DND-41 (cell line): ENCODE measurements at regions not wholly inside any gene's neighbourhood (a gene's known extent, or its start where the extent isn't known, plus 50 kb on each side); places are given as distances from the start of the nearest gene placed in this dataset.

Experiments
- ATAC-seq: fragments of 200-7000 bp; cut with Tn5 transposase; 3 replicates; pipeline ENCODE4 v1.9.1; 2021; ENCODE audit warnings: low read depth; ENCODE audit not compliant: insufficient read depth
- DNase-seq: peaks from one replicate; pipeline ENCODE4 v3.0.0-alpha.2; 2020
- H2AFZ ChIP-seq: 2 replicates; pipeline ENCODE4 v1.6.0; 2012; ENCODE audit warnings: low read depth, low read length
- H3K27ac ChIP-seq: 2 replicates; pipeline ENCODE4 v1.5.1; 2012; ENCODE audit warnings: low read length, inconsistent platforms
- H3K27me3 ChIP-seq: fragments of 200-600 bp; sonication (generic); 2 replicates; pipeline ENCODE4 v1.6.0; 2012; ENCODE audit warnings: low read length, mild to moderate bottlenecking, inconsistent platforms; ENCODE audit not compliant: insufficient read depth, poor library complexity
- H3K36me3 ChIP-seq: 2 replicates; pipeline ENCODE4 v1.5.1; 2012; ENCODE audit warnings: low read length, inconsistent platforms; ENCODE audit not compliant: insufficient read depth
- H3K4me1 ChIP-seq: 2 replicates; pipeline ENCODE4 v1.5.1; 2012; ENCODE audit warnings: mild to moderate bottlenecking, low read length; ENCODE audit not compliant: insufficient read depth
- H3K4me2 ChIP-seq: 2 replicates; pipeline ENCODE4 v1.6.0; 2012; ENCODE audit warnings: mild to moderate bottlenecking, moderate library complexity, low read length, inconsistent platforms; ENCODE audit not compliant: insufficient read depth
- H3K4me3 ChIP-seq, 2 experiments: fragments of 200-600 bp in 1 of 2; shearing (Covaris generic) in 1 of 2; 2 replicates each; pipeline ENCODE4 v1.5.1; 2012 to 2016; ENCODE audit warnings: inconsistent platforms in 2 of 2, low read length in 2 of 2, mild to moderate bottlenecking in 2 of 2, low read depth in 1 of 2, moderate library complexity in 1 of 2
- H3K79me2 ChIP-seq: 2 replicates; pipeline ENCODE4 v1.6.0; 2012; ENCODE audit warnings: low read length, inconsistent platforms; ENCODE audit not compliant: insufficient read depth
- H3K9ac ChIP-seq: 2 replicates; pipeline ENCODE4 v1.6.0; 2012; ENCODE audit warnings: low read depth, mild to moderate bottlenecking, inconsistent platforms, low read length, moderate library complexity
- H3K9me3 ChIP-seq: 2 replicates; pipeline ENCODE4 v1.5.1; 2012; ENCODE audit warnings: low read length, moderate library complexity, mild to moderate bottlenecking, inconsistent platforms; ENCODE audit not compliant: insufficient read depth, severe bottlenecking
- H4K20me1 ChIP-seq: 2 replicates; pipeline ENCODE4 v1.6.0; 2012; ENCODE audit warnings: low read length; ENCODE audit not compliant: insufficient read depth
- CTCF ChIP-seq: IDR thresholded peaks from 2 replicates; pipeline ENCODE4 v1.5.1; 2012; ENCODE audit warnings: borderline replicate concordance, low read length, moderate library complexity, mild to moderate bottlenecking; ENCODE audit not compliant: poor library complexity, severe bottlenecking; ENCODE audit errors: extremely low read depth
- EZH2 ChIP-seq: IDR thresholded peaks from 3 replicates; pipeline ENCODE4 v1.6.1; 2012; ENCODE audit warnings: borderline replicate concordance, low read depth, mild to moderate bottlenecking, moderate library complexity, low read length, inconsistent platforms; ENCODE audit not compliant: severe bottlenecking

GRCh38 chr6:97469451-97469850, 186.4 kb upstream of the MMS22L start:
- no peaks in the 10 kb centered on the region for H3K79me2 ChIP-seq
- TF ChIP-seq CTCF (no peak), EZH2 (no peak)
- no peak overlapping the region for H3K4me2 ChIP-seq
- H3K9ac ChIP-seq, result no peak overlapping the region
- no peaks in the 10 kb centered on the region for H3K4me1 ChIP-seq
- H3K4me3 ChIP-seq, result no peak overlapping the region
- H3K27ac ChIP-seq, result no peak overlapping the region
- H2AFZ ChIP-seq, result no peak overlapping the region
- no peak for DNase-seq
- no peaks in the 10 kb centered on the region for H3K27me3 ChIP-seq
- H4K20me1 ChIP-seq, result no peaks in the 10 kb centered on the region
- no peaks in the 10 kb centered on the region for H3K9me3 ChIP-seq
- no peaks in the 10 kb centered on the region for H3K36me3 ChIP-seq
- ATAC-seq, result no peak

- no peaks in the 10 kb centered on the region for H3K36me3 ChIP-seq
- DNase-seq (no peak), ATAC-seq (no peak)
- H3K4me1 ChIP-seq, result no peaks in the 10 kb centered on the region
- no peak overlapping the region for H3K4me3 ChIP-seq
- TF ChIP-seq EZH2, result no peak
- no peak for TF ChIP-seq CTCF
- no peak overlapping the region for H3K9ac ChIP-seq
- no peak overlapping the region for H2AFZ ChIP-seq
- H3K79me2 ChIP-seq, result no peaks in the 10 kb centered on the region
- no peaks in the 10 kb centered on the region for H3K9me3 ChIP-seq
- no peaks in the 10 kb centered on the region for H3K27me3 ChIP-seq
- H4K20me1 ChIP-seq, result no peaks in the 10 kb centered on the region
- no peak overlapping the region for H3K4me2 ChIP-seq
- H3K27ac ChIP-seq, result no peak overlapping the region
These were observed 187.3 kb upstream of the MMS22L start for GRCh38 chr6:97470322-97470721.

- H3K27ac ChIP-seq, result no peak overlapping the region
- TF ChIP-seq EZH2 (no peak), CTCF (no peak)
These were observed 191.0 kb upstream of the MMS22L start for GRCh38 chr6:97473979-97474378.

More at GRCh38 chr6:97473979-97474378, 191.0 kb upstream of the MMS22L start:
- H3K9ac ChIP-seq, result no peak overlapping the region
- H3K4me1 ChIP-seq, result no peaks in the 10 kb centered on the region
- no peaks in the 10 kb centered on the region for H3K9me3 ChIP-seq
- no peaks in the 10 kb centered on the region for H4K20me1 ChIP-seq
- ATAC-seq (no peak), DNase-seq (no peak)
- no peaks in the 10 kb centered on the region for H3K36me3 ChIP-seq
- H3K79me2 ChIP-seq, result no peaks in the 10 kb centered on the region
- no peaks in the 10 kb centered on the region for H3K27me3 ChIP-seq
- no peak overlapping the region for H3K4me3 ChIP-seq
- H3K4me2 ChIP-seq, result no peak overlapping the region
- no peak overlapping the region for H2AFZ ChIP-seq
